ENCODE measurements at regions not wholly inside any gene's neighbourhood (a gene's known extent, or its start where the extent isn't known, plus 50 kb on each side); places are given as distances from the start of the nearest gene placed in this dataset.

DNA sequence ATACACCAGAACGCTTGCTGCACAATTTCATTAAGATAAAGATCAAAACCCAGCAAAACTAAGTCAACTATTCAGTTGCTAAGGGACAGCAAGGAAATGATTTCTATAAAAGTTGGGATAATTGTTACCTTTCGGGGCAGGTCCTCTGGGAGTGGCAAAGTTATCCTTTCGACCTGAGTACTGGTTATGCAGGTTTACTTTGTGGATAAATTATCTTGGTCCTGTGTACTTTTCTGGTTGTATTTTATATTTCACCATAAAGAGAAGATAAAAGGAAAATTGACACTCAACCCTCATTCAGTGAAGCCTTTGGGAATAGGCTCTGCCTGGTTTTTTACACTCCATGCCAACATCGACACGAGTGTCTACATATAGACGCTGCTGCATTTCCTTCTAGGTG lies 146.5 kb downstream of the SYK start:
- DNase-seq (ENCODE audit: low read depth) = no peak

GRCh38 chr9:90950600-90950999 lies 149.0 kb downstream of the SYK start:
- no peak for DNase-seq (ENCODE audit: low read depth)

- DNase-seq (ENCODE audit: low read depth) = no peak
These were observed 151.6 kb downstream of the SYK start for GRCh38 chr9:90953200-90953599.

GRCh38 chr9:90953805-90954204 lies 152.2 kb downstream of the SYK start:
- DNase-seq (ENCODE audit: low read depth) = no peak

DNA sequence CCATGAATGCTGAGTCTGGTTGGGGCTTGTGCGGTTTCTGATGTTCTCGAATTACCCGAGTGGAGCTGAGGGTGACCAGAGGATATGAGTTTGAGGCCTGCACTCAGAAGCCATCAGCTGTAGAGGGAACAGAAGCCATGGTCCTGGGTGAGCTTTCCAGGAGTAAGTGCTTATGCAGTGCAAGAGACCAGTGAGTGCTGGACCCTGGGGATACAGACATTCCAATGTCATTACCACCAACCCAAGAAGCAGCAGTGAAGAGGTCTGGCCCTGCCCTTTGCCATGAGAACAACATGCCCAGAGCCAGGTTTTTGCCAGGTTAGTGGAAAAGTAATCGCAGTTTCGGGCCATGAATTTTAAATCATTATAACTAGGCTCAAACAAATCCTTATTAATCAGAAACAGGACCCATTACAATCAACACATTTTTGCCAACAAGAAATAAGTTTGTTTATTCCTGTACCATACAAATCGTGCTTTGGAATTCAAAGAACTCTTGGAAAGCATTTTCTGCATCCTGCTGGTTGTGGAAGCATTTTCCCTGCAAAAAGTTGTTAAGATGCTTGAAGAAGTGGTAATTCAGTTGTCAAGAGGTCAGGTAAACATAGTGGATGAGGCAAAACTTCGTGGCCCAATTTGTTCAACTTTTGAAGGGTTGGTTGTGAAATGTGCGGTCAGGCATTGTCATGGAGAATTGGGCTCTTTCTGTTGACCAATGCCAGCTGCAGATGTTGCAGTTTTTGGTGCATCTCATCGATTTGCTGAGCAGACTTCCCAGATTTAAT lies 154.6 kb downstream of the SYK start:
- DNase-seq (ENCODE audit: low read depth) = no peak

GRCh38 chr9:90958328-90958727 lies 156.7 kb downstream of the SYK start:
- DNase-seq (ENCODE audit: low read depth) = no peak

- no peak for DNase-seq (ENCODE audit: low read depth)
These were observed 159.3 kb downstream of the SYK start for GRCh38 chr9:90960941-90961340.

DNA sequence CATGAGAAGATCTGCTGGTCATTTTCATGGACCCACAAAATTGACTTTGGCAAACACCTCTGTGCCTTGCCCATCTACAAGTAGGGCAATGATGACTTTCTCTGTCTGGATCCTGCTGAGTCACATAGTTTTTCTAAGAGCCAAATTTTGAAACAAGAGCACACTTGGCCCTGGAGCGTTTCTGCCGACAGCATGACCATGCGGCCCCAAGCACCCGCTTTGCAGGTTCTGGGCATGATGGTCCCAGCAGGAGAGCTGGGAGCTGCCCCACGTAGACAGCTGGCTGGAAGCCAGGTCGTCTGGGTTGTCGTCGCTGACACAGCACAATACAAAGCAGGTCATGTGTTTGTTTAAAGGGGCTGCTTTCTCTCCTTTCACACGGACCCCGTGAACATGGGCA lies 159.8 kb downstream of the SYK start:
- no peak for DNase-seq (ENCODE audit: low read depth)

DNA sequence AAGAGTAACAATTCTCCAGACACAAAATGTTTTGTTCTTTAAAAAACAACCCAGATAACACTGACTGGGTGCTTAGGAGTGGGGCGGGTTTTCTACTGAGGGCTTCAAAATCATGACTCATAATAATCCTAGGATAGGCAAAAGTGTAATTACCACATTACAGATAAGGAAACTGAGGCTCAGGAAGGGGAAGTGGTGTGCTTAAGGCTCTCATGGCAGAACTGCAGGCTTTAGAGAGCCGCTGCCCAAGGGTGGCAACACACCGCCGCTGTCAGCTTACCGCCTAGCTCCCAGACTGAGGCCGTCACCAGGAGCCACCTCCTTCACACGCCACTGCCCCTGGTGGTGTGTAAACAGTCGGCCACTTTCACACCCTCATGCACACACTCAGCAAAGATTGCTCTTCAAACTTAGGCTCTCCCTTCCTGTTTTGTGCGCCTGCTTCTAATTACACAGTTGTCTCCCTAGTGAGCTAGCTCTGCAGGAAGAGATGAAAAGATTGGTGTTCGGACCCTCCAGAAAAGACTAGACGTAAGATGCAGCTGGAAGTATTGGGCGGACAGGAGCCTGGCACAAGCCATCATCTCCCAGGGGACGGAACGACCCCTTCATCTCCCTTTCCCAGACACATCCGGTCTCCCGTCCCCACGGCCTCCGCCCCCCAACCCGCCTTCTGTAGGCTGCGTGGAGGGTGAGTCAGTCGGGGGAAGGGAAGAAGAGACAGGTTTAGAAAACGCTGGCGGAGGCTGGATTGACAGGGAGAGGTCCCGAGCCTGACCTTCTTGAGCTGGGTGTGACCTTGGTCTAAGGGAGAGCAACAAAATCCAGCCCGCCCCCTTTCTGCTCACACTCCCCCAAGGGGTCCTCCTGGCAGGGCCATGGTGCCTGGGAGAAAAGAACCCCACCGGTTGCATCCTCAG lies 162.7 kb downstream of the SYK start:
- no peak for DNase-seq (ENCODE audit: low read depth)

DNA sequence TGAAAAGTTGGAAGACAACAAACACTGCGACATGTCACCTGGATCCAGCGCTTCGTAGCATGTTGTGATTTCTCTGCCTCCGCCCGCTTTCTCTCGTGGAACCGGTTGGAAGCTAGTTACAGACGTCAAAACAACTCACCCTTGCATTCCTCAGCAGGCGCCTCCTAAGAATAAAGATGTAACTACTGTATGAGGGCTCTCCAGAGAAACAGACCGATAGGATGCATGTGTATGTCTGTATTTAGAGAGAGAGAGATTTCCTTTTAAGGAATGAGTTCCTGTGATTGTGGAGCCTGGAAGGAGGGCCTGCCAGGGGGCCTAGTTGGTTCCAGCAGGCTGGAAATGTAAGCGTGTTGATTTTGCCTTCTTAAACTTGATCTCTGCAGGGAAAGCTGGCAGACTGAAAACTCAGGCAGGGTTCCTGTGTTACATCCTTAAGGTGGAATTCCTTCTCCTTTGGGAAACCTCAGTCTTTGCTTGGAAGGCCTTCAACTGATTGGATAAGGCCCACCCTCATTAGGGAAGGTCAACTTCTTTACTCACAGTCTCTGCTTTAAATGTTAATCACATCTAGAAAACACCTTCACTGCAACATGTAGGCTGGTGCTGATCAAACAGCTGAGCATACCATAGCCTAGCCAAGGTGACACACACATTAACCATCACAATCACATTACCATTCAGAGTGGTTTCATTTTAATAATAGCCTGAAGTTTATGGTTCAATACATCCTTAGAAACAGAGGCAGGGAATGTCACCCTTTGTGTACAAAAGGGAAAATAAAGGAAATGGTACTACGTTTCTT lies 163.8 kb downstream of the SYK start:
- DNase-seq (ENCODE audit: low read depth) = no peak

DNA sequence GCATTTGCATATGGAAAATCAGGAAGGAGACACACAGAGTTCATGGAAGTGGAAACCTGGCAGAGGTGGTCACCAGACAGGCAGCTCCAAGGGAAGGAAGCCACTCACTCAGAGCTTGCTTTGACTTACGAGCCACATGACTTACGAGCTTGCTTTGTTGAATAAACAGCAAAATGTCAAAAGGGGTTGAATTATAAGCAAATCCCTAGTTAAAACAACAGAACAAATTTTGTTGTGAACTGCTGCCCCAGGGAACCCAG lies 164.3 kb downstream of the SYK start:
- DNase-seq (ENCODE audit: low read depth) = no peak

GRCh38 chr9:90966480-90967144 lies 165.0 kb downstream of the SYK start:
- DNase-seq (ENCODE audit: low read depth) = no peak

GRCh38 chr9:90967145-90967538 lies 165.5 kb downstream of the SYK start:
- DNase-seq (ENCODE audit: low read depth) = no peak

- DNase-seq (ENCODE audit: low read depth) = no peak
These were observed 167.5 kb downstream of the SYK start for GRCh38 chr9:90969021-90969675.

DNA sequence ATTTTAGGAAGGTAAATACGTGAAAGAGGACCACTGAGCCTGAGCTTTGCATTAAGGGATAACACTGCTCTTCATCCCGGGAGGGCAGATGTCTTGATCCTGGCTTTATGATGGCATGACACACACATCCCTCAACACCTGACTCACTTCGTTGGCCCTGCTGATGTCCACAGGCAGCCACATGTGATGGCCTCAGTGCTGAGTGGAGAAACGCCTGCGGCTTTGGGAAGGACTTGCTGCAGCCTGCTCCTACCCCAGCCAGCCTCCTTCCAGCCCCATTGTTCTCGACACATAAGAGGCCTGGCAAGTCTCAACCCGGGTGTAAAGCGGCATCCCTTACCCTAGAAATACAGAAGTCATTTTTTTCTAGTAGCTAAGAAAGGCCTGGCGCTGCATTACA lies 169.0 kb downstream of the SYK start:
- DNase-seq (ENCODE audit: low read depth) = no peak

DNA sequence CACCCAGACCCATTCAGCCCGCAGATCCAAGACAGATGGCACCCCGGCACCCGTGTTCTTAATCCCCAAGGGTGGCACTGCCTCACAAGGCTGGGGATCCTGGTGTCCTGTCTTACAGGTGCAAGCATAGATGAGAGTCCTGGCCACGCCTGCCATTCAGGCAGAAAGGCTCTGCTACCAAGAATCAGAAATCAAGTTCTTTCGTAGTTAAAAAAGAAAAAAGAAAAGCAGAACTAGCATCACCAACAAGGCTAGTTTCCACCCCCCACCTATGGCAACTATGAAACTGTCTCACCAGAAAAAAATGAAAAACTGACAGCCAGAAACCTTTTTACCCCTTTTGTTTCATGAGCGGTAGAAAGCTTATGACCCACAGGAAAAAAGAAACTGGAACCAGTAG lies 170.4 kb downstream of the SYK start:
- no peak for DNase-seq (ENCODE audit: low read depth)

DNA sequence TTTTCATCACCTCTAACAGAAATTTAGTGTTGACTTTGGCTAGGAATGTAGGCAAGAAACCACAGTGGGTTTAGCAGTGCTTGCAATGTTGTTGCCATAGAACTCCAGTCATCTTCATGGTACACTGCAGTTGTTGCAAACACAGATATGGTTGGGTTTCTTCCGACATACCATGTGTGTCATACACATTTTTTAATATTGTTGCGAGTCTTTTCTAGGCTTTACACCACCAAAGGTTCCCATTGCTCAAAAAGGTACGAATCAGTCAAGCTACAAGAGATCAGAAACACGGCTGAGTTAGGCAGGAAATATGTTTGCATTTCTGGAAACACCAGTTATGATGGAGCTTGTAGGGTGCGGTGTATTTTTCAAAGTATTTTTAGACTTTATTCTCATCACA lies 172.4 kb downstream of the SYK start:
- no peak for DNase-seq (ENCODE audit: low read depth)

GRCh38 chr9:90974643-90975245 lies 173.1 kb downstream of the SYK start:
- no peak for DNase-seq (ENCODE audit: low read depth)

DNA sequence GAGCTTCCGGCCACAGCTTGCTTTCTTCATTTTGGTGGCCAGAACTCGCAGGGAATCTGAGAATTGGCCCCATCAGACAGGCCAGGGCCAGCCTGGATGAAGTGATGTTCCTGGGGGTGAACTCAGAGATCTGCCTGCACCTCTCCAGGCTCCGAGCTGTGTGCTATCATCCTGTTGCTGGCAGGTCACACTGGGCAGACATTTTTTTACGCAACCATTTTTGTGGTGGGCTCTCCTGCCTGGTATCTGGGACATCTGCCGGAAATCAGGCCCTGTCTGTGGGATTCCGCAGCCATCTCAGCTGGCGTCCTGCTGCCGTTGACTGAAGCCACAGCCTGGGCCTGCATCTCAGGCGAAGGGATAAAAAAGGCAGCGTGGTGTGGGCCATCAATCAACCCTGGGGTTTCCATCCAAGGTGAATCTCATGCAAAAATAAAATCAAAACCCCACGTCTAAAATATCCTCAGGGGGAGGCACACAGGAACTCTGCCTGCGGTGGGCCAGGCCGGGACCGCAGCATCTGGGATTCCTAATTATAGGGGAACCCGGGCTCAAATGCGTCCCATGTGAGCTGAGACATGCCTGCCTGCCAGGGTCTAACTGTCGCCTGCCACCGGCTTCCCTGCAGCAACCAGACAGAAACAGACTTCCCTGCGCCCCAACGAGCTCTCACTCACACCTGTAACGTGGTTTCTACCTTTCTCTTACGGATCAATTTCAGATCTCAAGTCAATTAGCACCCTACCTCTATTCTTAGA lies 174.3 kb downstream of the SYK start:
- no peak for DNase-seq (ENCODE audit: low read depth)

- no peak for DNase-seq (ENCODE audit: low read depth)
These were observed 177.5 kb downstream of the SYK start for GRCh38 chr9:90979138-90979551.

GRCh38 chr9:90979639-90980038 lies 178.0 kb downstream of the SYK start:
- no peak for DNase-seq (ENCODE audit: low read depth)

Data from stimulated activated CD8-positive, alpha-beta memory T cell treated with anti-CD3 and anti-CD28 coated beads, Interleukin-12 subunit alpha, Interleukin-12 subunit beta, amount 100 ng/mL, for 4 hours (primary cell).